ENCODE measurements at regions not wholly inside any gene's neighbourhood (a gene's known extent, or its start where the extent isn't known, plus 50 kb on each side); places are given as distances from the start of the nearest gene placed in this dataset.

DNA sequence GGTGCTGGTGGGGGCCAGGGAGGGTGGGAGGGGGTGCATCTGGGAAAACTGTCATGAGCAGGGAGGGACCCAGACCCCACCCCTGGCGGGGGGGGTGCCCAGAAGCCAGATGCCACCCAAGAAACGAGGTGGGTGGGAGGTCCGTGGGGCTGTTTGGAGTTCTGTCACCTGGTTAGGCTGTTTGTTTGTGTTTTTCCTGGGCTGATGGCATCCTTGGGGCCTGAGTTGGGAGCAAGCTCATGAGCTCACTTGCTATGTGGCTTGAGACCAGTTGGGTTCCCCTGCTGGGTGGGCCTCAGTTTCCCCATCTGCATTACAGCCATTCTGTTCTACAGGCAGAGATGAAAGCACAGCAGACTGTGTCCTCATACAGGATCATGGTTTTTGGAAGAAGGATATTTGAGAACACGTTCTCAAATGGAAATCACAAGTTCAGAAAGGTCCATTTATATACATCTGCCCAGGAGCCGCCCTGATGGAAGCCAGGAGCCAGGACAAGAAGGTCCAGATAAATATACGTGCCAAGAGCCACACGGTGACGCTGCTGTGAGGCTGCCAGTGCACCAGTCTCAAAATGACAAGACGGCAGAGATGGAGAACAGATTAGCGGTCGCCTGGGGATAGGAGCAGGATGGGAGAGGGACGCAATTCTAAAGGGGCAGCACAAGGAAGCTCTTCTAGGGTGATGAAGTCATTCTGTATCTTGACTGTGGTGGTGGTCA, 312.9 kb downstream of the MN1 start:
- Histone ChIP-seq H3K79me2 (ENCODE audit: control insufficient read depth, insufficient read depth, low read length, unreplicated experiment) (no peaks in the 10 kb centered on the region), H3K36me3 (ENCODE audit: insufficient read depth, low read length) (no peaks in the 10 kb centered on the region), H3K4me3 (ENCODE audit: low read depth, low read length) (no peak overlapping the region), H2AFZ (ENCODE audit: low read length, unreplicated experiment) (no peak overlapping the region), H3K27ac (ENCODE audit: low read depth, low read length) (peak overlapping the region; percentile 53), H3K27me3 (ENCODE audit: insufficient read depth, low read length) (no peaks in the 10 kb centered on the region), H3K4me1 (ENCODE audit: control insufficient read depth, insufficient read depth, low read length, unreplicated experiment) (peaks cover 18% of the 10 kb centered on the region)

GRCh38 chr22:27489178-27489675, 312.3 kb downstream of the MN1 start:
- Histone ChIP-seq H3K4me3 (ENCODE audit: low read depth, low read length) (no peak overlapping the region), H3K27me3 (ENCODE audit: insufficient read depth, low read length) (no peaks in the 10 kb centered on the region), H3K4me1 (ENCODE audit: control insufficient read depth, insufficient read depth, low read length, unreplicated experiment) (peaks cover 18% of the 10 kb centered on the region), H3K79me2 (ENCODE audit: control insufficient read depth, insufficient read depth, low read length, unreplicated experiment) (no peaks in the 10 kb centered on the region), H3K36me3 (ENCODE audit: insufficient read depth, low read length) (no peaks in the 10 kb centered on the region), H3K27ac (ENCODE audit: low read depth, low read length) (peak overlapping the region; percentile 53), H2AFZ (ENCODE audit: low read length, unreplicated experiment) (no peak overlapping the region)

GRCh38 chr22:27490080-27490479, 311.5 kb downstream of the MN1 start:
- no peak overlapping the region for H2AFZ ChIP-seq (ENCODE audit: low read length, unreplicated experiment)
- no peaks in the 10 kb centered on the region for H3K36me3 ChIP-seq (ENCODE audit: insufficient read depth, low read length)
- peaks cover 18% of the 10 kb centered on the region for H3K4me1 ChIP-seq (ENCODE audit: control insufficient read depth, insufficient read depth, low read length, unreplicated experiment)
- H3K79me2 ChIP-seq (ENCODE audit: control insufficient read depth, insufficient read depth, low read length, unreplicated experiment) = no peaks in the 10 kb centered on the region
- no peak overlapping the region for H3K27ac ChIP-seq (ENCODE audit: low read depth, low read length)
- H3K27me3 ChIP-seq (ENCODE audit: insufficient read depth, low read length) = no peaks in the 10 kb centered on the region
- H3K4me3 ChIP-seq (ENCODE audit: low read depth, low read length) = no peak overlapping the region

GRCh38 chr22:27491888-27492287, 309.7 kb downstream of the MN1 start:
- H3K4me3 ChIP-seq (ENCODE audit: low read depth, low read length) = no peak overlapping the region
- no peak overlapping the region for H2AFZ ChIP-seq (ENCODE audit: low read length, unreplicated experiment)
- no peaks in the 10 kb centered on the region for H3K36me3 ChIP-seq (ENCODE audit: insufficient read depth, low read length)
- no peaks in the 10 kb centered on the region for H3K79me2 ChIP-seq (ENCODE audit: control insufficient read depth, insufficient read depth, low read length, unreplicated experiment)
- no peaks in the 10 kb centered on the region for H3K27me3 ChIP-seq (ENCODE audit: insufficient read depth, low read length)
- no peak overlapping the region for H3K27ac ChIP-seq (ENCODE audit: low read depth, low read length)
- peaks cover 18% of the 10 kb centered on the region for H3K4me1 ChIP-seq (ENCODE audit: control insufficient read depth, insufficient read depth, low read length, unreplicated experiment)

- Histone ChIP-seq H2AFZ (ENCODE audit: low read length, unreplicated experiment) (no peak overlapping the region), H3K27ac (ENCODE audit: low read depth, low read length) (no peak overlapping the region), H3K4me3 (ENCODE audit: low read depth, low read length) (no peak overlapping the region), H3K27me3 (ENCODE audit: insufficient read depth, low read length) (no peaks in the 10 kb centered on the region), H3K4me1 (ENCODE audit: control insufficient read depth, insufficient read depth, low read length, unreplicated experiment) (peaks cover 15% of the 10 kb centered on the region), H3K36me3 (ENCODE audit: insufficient read depth, low read length) (no peaks in the 10 kb centered on the region), H3K79me2 (ENCODE audit: control insufficient read depth, insufficient read depth, low read length, unreplicated experiment) (no peaks in the 10 kb centered on the region)
These were observed 308.9 kb downstream of the MN1 start for GRCh38 chr22:27492566-27493201.

DNA sequence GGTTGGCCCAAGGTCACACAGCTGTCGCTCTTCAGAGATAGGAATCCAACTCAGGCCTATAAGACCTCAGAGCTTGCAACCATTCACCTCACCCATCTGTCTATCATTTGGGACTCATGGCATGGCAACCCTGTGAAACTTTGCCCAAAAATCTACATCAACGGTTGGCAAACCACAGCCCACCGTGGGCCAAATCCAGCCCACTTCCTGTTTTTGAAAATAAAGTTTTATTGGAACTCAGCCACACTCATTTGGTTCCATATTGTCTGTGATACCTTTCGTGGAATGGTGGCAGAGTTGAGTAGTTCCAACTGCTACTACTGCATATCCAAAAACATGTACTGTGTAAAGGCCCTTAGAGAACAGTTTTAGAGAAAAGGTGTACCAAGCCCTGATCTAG, 307.8 kb downstream of the MN1 start:
- Histone ChIP-seq H3K4me1 (ENCODE audit: control insufficient read depth, insufficient read depth, low read length, unreplicated experiment) (peaks cover 8% of the 10 kb centered on the region), H3K79me2 (ENCODE audit: control insufficient read depth, insufficient read depth, low read length, unreplicated experiment) (no peaks in the 10 kb centered on the region), H3K27me3 (ENCODE audit: insufficient read depth, low read length) (no peaks in the 10 kb centered on the region), H3K36me3 (ENCODE audit: insufficient read depth, low read length) (no peaks in the 10 kb centered on the region), H3K4me3 (ENCODE audit: low read depth, low read length) (no peak overlapping the region), H3K27ac (ENCODE audit: low read depth, low read length) (no peak overlapping the region), H2AFZ (ENCODE audit: low read length, unreplicated experiment) (no peak overlapping the region)

DNA sequence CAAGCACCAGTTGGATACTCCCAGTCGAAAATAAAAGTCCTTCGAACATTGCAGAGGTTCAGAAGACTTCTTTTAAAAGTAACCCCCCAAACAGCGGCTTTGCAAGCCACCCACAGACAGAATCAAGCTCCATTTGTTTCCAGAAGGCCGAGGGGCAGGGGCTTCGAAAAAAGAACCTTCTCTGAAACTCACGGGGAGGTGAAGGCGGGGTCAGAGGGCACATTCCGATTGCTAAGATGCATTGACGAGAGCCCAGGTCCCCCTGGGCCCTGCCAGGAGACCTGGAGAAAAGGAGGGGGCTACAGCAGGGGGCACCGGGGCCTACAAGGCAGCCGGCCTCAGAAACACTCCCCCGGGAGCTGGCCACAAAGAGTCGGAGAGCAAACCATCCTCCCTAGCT, 306.8 kb downstream of the MN1 start:
- no peaks in the 10 kb centered on the region for H3K36me3 ChIP-seq (ENCODE audit: insufficient read depth, low read length)
- H3K27me3 ChIP-seq (ENCODE audit: insufficient read depth, low read length) = no peaks in the 10 kb centered on the region
- no peak overlapping the region for H3K27ac ChIP-seq (ENCODE audit: low read depth, low read length)
- H3K79me2 ChIP-seq (ENCODE audit: control insufficient read depth, insufficient read depth, low read length, unreplicated experiment) = no peaks in the 10 kb centered on the region
- H2AFZ ChIP-seq (ENCODE audit: low read length, unreplicated experiment) = no peak overlapping the region
- H3K4me3 ChIP-seq (ENCODE audit: low read depth, low read length) = no peak overlapping the region
- H3K4me1 ChIP-seq (ENCODE audit: control insufficient read depth, insufficient read depth, low read length, unreplicated experiment) = peaks cover 3% of the 10 kb centered on the region

DNA sequence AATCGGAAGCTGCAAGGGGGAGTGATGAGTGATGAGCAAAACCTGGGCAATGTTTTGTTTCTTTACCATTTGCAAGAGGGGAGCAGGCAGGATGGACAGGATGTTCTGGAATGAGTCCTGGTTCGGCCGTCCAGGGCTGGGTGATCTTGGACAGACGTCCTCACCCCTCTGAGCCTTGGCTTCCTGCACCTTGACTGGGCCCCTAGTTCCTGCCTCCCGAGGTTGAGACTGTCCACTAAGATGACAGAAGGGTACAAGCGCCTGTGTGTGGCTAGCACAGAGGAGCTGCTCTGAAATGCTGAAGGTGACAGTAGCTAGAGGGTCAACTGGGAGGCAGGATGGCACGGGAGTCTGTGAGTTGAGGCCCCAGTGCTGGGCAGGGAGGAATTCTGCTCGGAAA, 306.2 kb downstream of the MN1 start:
- H3K4me3 ChIP-seq (ENCODE audit: low read depth, low read length) = no peak overlapping the region
- H3K27ac ChIP-seq (ENCODE audit: low read depth, low read length) = no peak overlapping the region
- no peak overlapping the region for H2AFZ ChIP-seq (ENCODE audit: low read length, unreplicated experiment)
- H3K27me3 ChIP-seq (ENCODE audit: insufficient read depth, low read length) = no peaks in the 10 kb centered on the region
- no peaks in the 10 kb centered on the region for H3K79me2 ChIP-seq (ENCODE audit: control insufficient read depth, insufficient read depth, low read length, unreplicated experiment)
- H3K36me3 ChIP-seq (ENCODE audit: insufficient read depth, low read length) = no peaks in the 10 kb centered on the region
- H3K4me1 ChIP-seq (ENCODE audit: control insufficient read depth, insufficient read depth, low read length, unreplicated experiment) = no peaks in the 10 kb centered on the region

DNA sequence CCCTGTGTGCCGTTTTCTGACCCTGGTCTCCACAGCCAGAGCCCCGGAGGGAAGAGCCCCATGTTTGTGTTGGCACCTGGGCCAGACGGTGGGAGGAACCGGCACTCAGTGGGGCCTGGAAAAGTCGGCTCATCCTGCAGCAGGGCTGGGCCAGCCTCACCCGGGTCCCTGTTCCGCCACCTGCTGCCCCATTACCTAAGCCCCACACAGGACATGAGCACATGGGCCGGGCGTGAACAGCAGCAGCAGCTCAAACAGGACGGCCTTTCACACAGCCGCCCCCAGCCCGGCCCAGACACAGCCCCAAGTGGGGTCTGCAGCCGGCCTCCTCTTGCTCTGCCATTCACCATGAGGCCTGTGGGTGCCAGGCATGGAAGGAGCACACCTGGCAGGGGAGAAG, 302.4 kb downstream of the MN1 start:
- Histone ChIP-seq H2AFZ (ENCODE audit: low read length, unreplicated experiment) (no peak overlapping the region), H3K27ac (ENCODE audit: low read depth, low read length) (no peak overlapping the region), H3K4me1 (ENCODE audit: control insufficient read depth, insufficient read depth, low read length, unreplicated experiment) (no peaks in the 10 kb centered on the region), H3K4me3 (ENCODE audit: low read depth, low read length) (no peak overlapping the region), H3K79me2 (ENCODE audit: control insufficient read depth, insufficient read depth, low read length, unreplicated experiment) (no peaks in the 10 kb centered on the region), H3K27me3 (ENCODE audit: insufficient read depth, low read length) (no peaks in the 10 kb centered on the region), H3K36me3 (ENCODE audit: insufficient read depth, low read length) (no peaks in the 10 kb centered on the region)

- Histone ChIP-seq H3K27ac (ENCODE audit: low read depth, low read length) (no peak overlapping the region), H3K36me3 (ENCODE audit: insufficient read depth, low read length) (no peaks in the 10 kb centered on the region), H2AFZ (ENCODE audit: low read length, unreplicated experiment) (no peak overlapping the region)
These were observed 300.2 kb downstream of the MN1 start for GRCh38 chr22:27501191-27501936.

More at GRCh38 chr22:27501191-27501936, 300.2 kb downstream of the MN1 start:
- H3K27me3 ChIP-seq (ENCODE audit: insufficient read depth, low read length) = no peaks in the 10 kb centered on the region
- H3K4me3 ChIP-seq (ENCODE audit: low read depth, low read length) = no peak overlapping the region
- no peaks in the 10 kb centered on the region for H3K4me1 ChIP-seq (ENCODE audit: control insufficient read depth, insufficient read depth, low read length, unreplicated experiment)
- H3K79me2 ChIP-seq (ENCODE audit: control insufficient read depth, insufficient read depth, low read length, unreplicated experiment) = no peaks in the 10 kb centered on the region
